ENCODE measurements at regions not wholly inside any gene's neighbourhood (a gene's known extent, or its start where the extent isn't known, plus 50 kb on each side); places are given as distances from the start of the nearest gene placed in this dataset.

GRCh38 chr1:101170506-101171050 is 66.2 kb upstream of the S1PR1 start:
- Histone ChIP-seq H3K9me2 (ENCODE audit: insufficient read depth, low read length) (no peaks in the 10 kb centered on the region), H4K20me1 (ENCODE audit: insufficient read depth, low read length) (no peaks in the 10 kb centered on the region), H3K79me2 (ENCODE audit: insufficient read depth, low read depth, low read length) (no peaks in the 10 kb centered on the region), H3K4me1 (ENCODE audit: insufficient read depth, low read length, poor library complexity, severe bottlenecking) (no peaks in the 10 kb centered on the region), H2AFZ (ENCODE audit: low read length) (no peak overlapping the region), H3K4me2 (ENCODE audit: low read length) (no peak overlapping the region), H3K9me3 (ENCODE audit: low read length) (no peaks in the 10 kb centered on the region), H3K4me3 (ENCODE audit: low read depth, low read length, poor library complexity, severe bottlenecking) (no peak overlapping the region), H3K27ac (ENCODE audit: low read depth, low read length, poor library complexity, severe bottlenecking) (no peak overlapping the region), H3K36me3 (ENCODE audit: insufficient read depth, low read length) (no peaks in the 10 kb centered on the region)
- no TSS peak for BruUV-seq (replicated peaks)
- DNase-seq (ENCODE audit: low spot score), result no peak
- TF ChIP-seq EZH2phosphoT487 (IDR thresholded peaks at IDR 0.05; ENCODE audit: borderline replicate concordance, low read depth, low read length), result no peak
- TF ChIP-seq, protein P1, sequence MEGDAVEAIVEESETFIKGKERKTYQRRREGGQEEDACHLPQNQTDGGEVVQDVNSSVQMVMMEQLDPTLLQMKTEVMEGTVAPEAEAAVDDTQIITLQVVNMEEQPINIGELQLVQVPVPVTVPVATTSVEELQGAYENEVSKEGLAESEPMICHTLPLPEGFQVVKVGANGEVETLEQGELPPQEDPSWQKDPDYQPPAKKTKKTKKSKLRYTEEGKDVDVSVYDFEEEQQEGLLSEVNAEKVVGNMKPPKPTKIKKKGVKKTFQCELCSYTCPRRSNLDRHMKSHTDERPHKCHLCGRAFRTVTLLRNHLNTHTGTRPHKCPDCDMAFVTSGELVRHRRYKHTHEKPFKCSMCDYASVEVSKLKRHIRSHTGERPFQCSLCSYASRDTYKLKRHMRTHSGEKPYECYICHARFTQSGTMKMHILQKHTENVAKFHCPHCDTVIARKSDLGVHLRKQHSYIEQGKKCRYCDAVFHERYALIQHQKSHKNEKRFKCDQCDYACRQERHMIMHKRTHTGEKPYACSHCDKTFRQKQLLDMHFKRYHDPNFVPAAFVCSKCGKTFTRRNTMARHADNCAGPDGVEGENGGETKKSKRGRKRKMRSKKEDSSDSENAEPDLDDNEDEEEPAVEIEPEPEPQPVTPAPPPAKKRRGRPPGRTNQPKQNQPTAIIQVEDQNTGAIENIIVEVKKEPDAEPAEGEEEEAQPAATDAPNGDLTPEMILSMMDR (conservative IDR thresholded peaks at IDR 0.05; ENCODE audit: low read length), result no peak
- CTCF ChIA-PET (ENCODE audit: unreplicated experiment), result no interaction called here
- intact Hi-C loops (cut with micrococcal nuclease; ENCODE audit: unreplicated experiment), result no loop called here
- POLR2A ChIA-PET, result interaction anchor here (0.5 to 0.7 kb wide), 2 partner anchors 21 to 1116 kb away, joined by 3 read pairs; no protein-coding TSS in a partner anchor

DNA sequence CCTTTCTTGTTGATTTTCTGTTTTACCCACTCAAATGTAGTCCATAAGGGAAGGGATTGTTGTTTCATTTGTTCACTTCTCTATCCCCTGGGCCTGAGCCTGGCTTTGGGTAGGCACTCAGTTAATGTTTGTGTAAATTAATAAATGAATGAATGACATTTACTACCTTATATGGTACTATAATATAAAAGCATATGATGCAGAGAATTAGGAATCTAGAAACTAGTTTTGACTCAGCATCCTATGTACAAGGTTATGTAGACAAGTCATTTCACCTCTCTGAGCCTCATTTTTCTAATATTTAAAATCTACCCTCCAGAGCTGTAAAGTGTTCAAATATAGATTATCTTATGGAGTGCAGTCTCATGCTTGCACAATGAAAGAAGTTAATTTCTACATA is 68.9 kb upstream of the S1PR1 start:
- intact Hi-C loops (cut with micrococcal nuclease; ENCODE audit: unreplicated experiment), result no loop called here
- TF ChIP-seq, protein P1 (conservative IDR thresholded peaks at IDR 0.05; ENCODE audit: low read length), result no peak
- no peak for TF ChIP-seq EZH2phosphoT487 (IDR thresholded peaks at IDR 0.05; ENCODE audit: borderline replicate concordance, low read depth, low read length)
- DNase-seq (ENCODE audit: low spot score), result no peak
- H2AFZ ChIP-seq (ENCODE audit: low read length), result no peak overlapping the region
- ChIA-PET POLR2A (no interaction called here), CTCF (ENCODE audit: unreplicated experiment) (no interaction called here)
- no peak overlapping the region for H3K27ac ChIP-seq (ENCODE audit: low read depth, low read length, poor library complexity, severe bottlenecking)
- H3K4me2 ChIP-seq (ENCODE audit: low read length), result no peak overlapping the region
- no TSS peak for BruUV-seq (replicated peaks)
- H3K4me3 ChIP-seq (ENCODE audit: low read depth, low read length, poor library complexity, severe bottlenecking), result no peak overlapping the region
- H4K20me1 ChIP-seq (ENCODE audit: insufficient read depth, low read length), result no peaks in the 10 kb centered on the region
- no peaks in the 10 kb centered on the region for H3K9me2 ChIP-seq (ENCODE audit: insufficient read depth, low read length)
- no peaks in the 10 kb centered on the region for H3K4me1 ChIP-seq (ENCODE audit: insufficient read depth, low read length, poor library complexity, severe bottlenecking)
- no peaks in the 10 kb centered on the region for H3K79me2 ChIP-seq (ENCODE audit: insufficient read depth, low read depth, low read length)
- H3K36me3 ChIP-seq (ENCODE audit: insufficient read depth, low read length), result no peaks in the 10 kb centered on the region
- H3K9me3 ChIP-seq (ENCODE audit: low read length), result no peaks in the 10 kb centered on the region

GRCh38 chr1:101166583-101167120 is 70.2 kb upstream of the S1PR1 start:
- TF ChIP-seq, protein P1 (conservative IDR thresholded peaks at IDR 0.05; ENCODE audit: low read length), result no peak
- TF ChIP-seq EZH2phosphoT487 (IDR thresholded peaks at IDR 0.05; ENCODE audit: borderline replicate concordance, low read depth, low read length), result no peak
- Histone ChIP-seq H3K4me2 (ENCODE audit: low read length) (no peak overlapping the region), H4K20me1 (ENCODE audit: insufficient read depth, low read length) (no peaks in the 10 kb centered on the region), H3K9me2 (ENCODE audit: insufficient read depth, low read length) (no peaks in the 10 kb centered on the region), H3K79me2 (ENCODE audit: insufficient read depth, low read depth, low read length) (no peaks in the 10 kb centered on the region), H3K4me1 (ENCODE audit: insufficient read depth, low read length, poor library complexity, severe bottlenecking) (no peaks in the 10 kb centered on the region), H3K36me3 (ENCODE audit: insufficient read depth, low read length) (no peaks in the 10 kb centered on the region), H2AFZ (ENCODE audit: low read length) (no peak overlapping the region), H3K4me3 (ENCODE audit: low read depth, low read length, poor library complexity, severe bottlenecking) (no peak overlapping the region), H3K27ac (ENCODE audit: low read depth, low read length, poor library complexity, severe bottlenecking) (no peak overlapping the region), H3K9me3 (ENCODE audit: low read length) (no peaks in the 10 kb centered on the region)
- no peak for DNase-seq (ENCODE audit: low spot score)
- intact Hi-C loops (cut with micrococcal nuclease; ENCODE audit: unreplicated experiment), result no loop called here
- BruUV-seq (replicated peaks), result no TSS peak
- CTCF ChIA-PET (ENCODE audit: unreplicated experiment), result no interaction called here
- POLR2A ChIA-PET, result no interaction called here
